NCI-H2029 (cell line): ENCODE measurements at regions not wholly inside any gene's neighbourhood (a gene's known extent, or its start where the extent isn't known, plus 50 kb on each side); places are given as distances from the start of the nearest gene placed in this dataset.
A peak's percentile ranks its signal among the peaks of the same experiment; 100 is the strongest.

ENCODE experiments used
- DNase-seq: peaks from one replicate; lab custom pipeline; 2025; lab: John Stamatoyannopoulos, UW

GRCh38 chr6:4324746-4325145 is 189.4 kb upstream of the ECI2 start:
- DNase-seq, result no peak

- no peak for DNase-seq
Observed at GRCh38 chr6:4323322-4323721, 187.9 kb upstream of the ECI2 start.

GRCh38 chr6:4322846-4323309 is 187.5 kb upstream of the ECI2 start:
- no peak for DNase-seq

GRCh38 chr6:4322134-4322845 is 186.9 kb upstream of the ECI2 start:
- no peak for DNase-seq

GRCh38 chr6:4320860-4321259 is 185.5 kb upstream of the ECI2 start:
- peak; percentile 19 for DNase-seq

- no peak for DNase-seq
Observed at GRCh38 chr6:4319981-4320683, 184.8 kb upstream of the ECI2 start.

- no peak for DNase-seq
Observed at GRCh38 chr6:4318321-4318720, 182.9 kb upstream of the ECI2 start.

- peak; percentile 93 for DNase-seq
Observed at GRCh38 chr6:4316867-4317400, 181.6 kb upstream of the ECI2 start.

- no peak for DNase-seq
Observed at GRCh38 chr6:4314201-4314707, 178.9 kb upstream of the ECI2 start.

GRCh38 chr6:4313044-4313686 is 177.8 kb upstream of the ECI2 start:
- DNase-seq, result peak; percentile 30

GRCh38 chr6:4311976-4312860 is 176.8 kb upstream of the ECI2 start:
- DNase-seq, result no peak

GRCh38 chr6:4309540-4309939 is 174.2 kb upstream of the ECI2 start:
- DNase-seq, result no peak

GRCh38 chr6:4308364-4308763 is 173.0 kb upstream of the ECI2 start:
- no peak for DNase-seq

GRCh38 chr6:4304927-4305455 is 169.6 kb upstream of the ECI2 start:
- DNase-seq, result no peak

GRCh38 chr6:4303638-4304037 is 168.3 kb upstream of the ECI2 start:
- no peak for DNase-seq

- DNase-seq, result no peak
Observed at GRCh38 chr6:4302524-4302923, 167.1 kb upstream of the ECI2 start.

GRCh38 chr6:4301871-4302270 is 166.5 kb upstream of the ECI2 start:
- DNase-seq, result no peak

- no peak for DNase-seq
Observed at GRCh38 chr6:4300917-4301316, 165.5 kb upstream of the ECI2 start.

- no peak for DNase-seq
Observed at GRCh38 chr6:4299476-4299875, 164.1 kb upstream of the ECI2 start.

- no peak for DNase-seq
Observed at GRCh38 chr6:4297348-4297747, 162.0 kb upstream of the ECI2 start.

GRCh38 chr6:4296552-4296951 is 161.2 kb upstream of the ECI2 start:
- no peak for DNase-seq
